Ovary (tissue), 3 donors: ENCODE measurements at regions not wholly inside any gene's neighbourhood (a gene's known extent, or its start where the extent isn't known, plus 50 kb on each side); places are given as distances from the start of the nearest gene placed in this dataset.

ENCODE experiments used
- POLR2A ChIP-seq: fragments of 450-650 bp; IDR thresholded peaks from one replicate; pipeline ENCODE4 v1.6.1; 2017; ENCODE audit warnings: antibody characterized with exemption, mild to moderate bottlenecking, moderate library complexity
- TF ChIP-seq, protein P1 (sequence below), 3 donors: fragments of 450-650 bp in 2 of 3; fragments of 200-600 bp in 1 of 3; IDR thresholded peaks; one replicate each; pipeline versions ENCODE4 v1.5.1 to v1.8.0; 2016 to 2022; ENCODE audit warnings: antibody characterized with exemption in 3 of 3, mild to moderate bottlenecking in 1 of 3
- donor health status: DM: no; HTN: no; CAD: no.

DNA sequence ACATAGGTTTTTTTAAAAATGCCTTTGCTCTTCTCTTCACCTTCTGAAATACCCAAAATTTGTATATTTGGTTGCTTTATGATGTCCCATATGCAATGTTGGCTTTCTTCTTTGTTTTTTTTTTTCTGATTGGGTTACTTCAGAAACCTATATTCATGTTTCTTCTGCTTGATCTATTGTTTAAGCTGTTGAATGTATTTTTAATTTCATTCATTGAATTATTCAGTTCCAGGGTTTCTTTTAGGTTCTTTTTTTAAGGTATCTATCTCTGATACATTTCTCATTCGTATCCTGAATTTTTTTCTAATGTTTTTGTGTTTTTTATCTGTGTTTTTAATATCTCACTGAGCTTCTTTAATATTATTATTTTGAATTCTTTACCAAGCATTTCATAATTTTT lies 221.0 kb upstream of the MTPN start:
- TF ChIP-seq, protein P1, sequence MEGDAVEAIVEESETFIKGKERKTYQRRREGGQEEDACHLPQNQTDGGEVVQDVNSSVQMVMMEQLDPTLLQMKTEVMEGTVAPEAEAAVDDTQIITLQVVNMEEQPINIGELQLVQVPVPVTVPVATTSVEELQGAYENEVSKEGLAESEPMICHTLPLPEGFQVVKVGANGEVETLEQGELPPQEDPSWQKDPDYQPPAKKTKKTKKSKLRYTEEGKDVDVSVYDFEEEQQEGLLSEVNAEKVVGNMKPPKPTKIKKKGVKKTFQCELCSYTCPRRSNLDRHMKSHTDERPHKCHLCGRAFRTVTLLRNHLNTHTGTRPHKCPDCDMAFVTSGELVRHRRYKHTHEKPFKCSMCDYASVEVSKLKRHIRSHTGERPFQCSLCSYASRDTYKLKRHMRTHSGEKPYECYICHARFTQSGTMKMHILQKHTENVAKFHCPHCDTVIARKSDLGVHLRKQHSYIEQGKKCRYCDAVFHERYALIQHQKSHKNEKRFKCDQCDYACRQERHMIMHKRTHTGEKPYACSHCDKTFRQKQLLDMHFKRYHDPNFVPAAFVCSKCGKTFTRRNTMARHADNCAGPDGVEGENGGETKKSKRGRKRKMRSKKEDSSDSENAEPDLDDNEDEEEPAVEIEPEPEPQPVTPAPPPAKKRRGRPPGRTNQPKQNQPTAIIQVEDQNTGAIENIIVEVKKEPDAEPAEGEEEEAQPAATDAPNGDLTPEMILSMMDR (IDR thresholded peaks at IDR 0.05): no peak
- TF ChIP-seq POLR2A: no peak
